Posterior vena cava (tissue), 2 donors: ENCODE measurements at regions not wholly inside any gene's neighbourhood (a gene's known extent, or its start where the extent isn't known, plus 50 kb on each side); places are given as distances from the start of the nearest gene placed in this dataset.

Experiments used
- DNase-seq: peaks from one replicate; pipeline ENCODE4 v3.0.0-alpha.2; 2020; ENCODE audit warnings: low spot score
- intact Hi-C, 2 donors: fragments of 100-400 bp; cut with DNase I; formaldehyde crosslinking; loops; one replicate each; pipeline versions ENCODE4 v1.14.1 to v1.14.2; 2022 to 2023
- donor health status: DM: yes; HTN: yes; CAD: no.
- donor health status: DM: yes; HTN: yes; CAD: no.

DNA sequence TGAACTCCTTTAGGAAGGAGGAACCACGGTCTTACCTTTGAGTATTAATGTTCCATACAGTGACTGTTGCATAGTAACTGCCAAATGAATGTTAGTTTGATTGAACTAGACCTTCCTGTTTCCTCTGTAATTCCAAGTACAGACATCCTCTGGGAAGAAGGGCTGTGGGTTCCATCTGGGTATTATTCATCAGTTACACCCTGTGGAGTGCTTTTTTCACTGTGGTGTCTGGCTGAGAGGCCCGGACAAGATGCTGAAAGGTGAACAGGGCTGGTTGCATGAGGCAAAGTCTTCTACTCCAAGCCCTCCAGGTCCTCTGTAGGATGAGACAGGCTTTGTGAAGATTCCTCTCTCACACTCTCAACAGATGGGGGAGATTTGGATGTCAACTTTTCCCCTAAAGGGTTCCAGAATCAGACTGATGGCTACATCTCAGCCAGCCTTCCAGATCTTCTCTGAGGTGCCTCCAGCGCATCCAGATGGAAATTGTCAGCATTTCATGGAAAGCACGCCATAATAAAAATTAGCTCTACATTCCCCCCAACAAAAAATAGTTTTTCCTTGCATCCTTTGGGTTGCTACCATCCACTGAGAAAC lies 230.9 kb downstream of the GAS1 start:
- no peak for DNase-seq
- intact Hi-C loops, result no loop called here

DNA sequence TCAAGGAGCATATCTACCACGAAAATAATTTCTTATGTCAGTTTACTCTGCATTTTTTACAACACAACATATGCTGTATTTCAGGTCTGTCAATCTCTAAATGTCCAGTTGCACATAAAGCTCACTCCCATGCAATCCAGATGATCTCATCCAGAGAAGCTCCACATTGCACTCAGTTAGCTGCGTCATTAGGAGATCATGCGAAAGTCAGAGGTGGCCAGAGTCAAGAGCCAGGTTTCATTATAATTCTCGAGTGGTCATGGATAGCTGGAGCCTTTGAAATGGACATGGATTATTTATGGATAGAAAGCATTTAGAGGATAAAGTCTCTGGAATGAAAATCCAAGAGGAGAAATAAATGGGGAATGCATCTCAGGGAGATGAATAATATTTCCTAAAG lies 232.3 kb downstream of the GAS1 start:
- intact Hi-C loops, result no loop called here
- DNase-seq, result no peak

DNA sequence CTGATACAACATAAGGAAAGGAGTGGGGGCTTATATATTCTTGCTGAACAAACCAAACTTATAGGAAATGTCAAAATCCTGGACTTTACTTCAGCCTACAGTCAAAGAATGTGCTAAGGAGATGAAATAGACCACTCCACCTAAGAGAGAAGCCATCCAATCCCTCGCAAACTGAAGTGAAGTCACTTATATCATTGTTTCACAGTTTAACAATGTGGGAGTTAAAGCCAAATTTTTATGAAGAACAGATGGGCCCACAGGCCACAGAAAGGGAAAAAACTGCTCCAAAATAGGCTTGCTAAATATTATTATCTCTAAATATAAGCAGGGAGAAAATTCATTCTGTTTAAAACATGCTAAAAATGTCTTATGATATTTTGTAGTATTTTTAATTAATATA lies 233.3 kb downstream of the GAS1 start:
- intact Hi-C loops, result no loop called here
- no peak for DNase-seq

DNA sequence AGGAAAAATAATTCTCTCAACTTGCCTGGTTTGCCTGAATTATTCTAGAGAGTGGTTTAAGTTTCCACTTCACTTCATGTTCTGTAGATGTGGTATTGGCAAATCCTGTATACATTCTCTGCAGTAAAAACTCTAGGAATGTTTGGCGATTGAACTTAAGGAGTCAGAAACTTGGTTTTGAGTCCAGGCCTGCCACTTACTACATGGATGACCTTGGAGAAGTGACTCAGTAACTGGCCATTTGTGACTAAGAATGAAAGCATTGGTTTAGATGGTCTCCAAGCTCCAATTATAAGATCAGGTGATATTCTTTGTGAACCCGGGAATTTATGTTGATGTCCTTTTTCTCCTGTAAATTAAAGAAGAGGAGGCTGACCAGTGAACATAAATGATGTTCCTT lies 233.8 kb downstream of the GAS1 start:
- intact Hi-C loops, result no loop called here
- no peak for DNase-seq

DNA sequence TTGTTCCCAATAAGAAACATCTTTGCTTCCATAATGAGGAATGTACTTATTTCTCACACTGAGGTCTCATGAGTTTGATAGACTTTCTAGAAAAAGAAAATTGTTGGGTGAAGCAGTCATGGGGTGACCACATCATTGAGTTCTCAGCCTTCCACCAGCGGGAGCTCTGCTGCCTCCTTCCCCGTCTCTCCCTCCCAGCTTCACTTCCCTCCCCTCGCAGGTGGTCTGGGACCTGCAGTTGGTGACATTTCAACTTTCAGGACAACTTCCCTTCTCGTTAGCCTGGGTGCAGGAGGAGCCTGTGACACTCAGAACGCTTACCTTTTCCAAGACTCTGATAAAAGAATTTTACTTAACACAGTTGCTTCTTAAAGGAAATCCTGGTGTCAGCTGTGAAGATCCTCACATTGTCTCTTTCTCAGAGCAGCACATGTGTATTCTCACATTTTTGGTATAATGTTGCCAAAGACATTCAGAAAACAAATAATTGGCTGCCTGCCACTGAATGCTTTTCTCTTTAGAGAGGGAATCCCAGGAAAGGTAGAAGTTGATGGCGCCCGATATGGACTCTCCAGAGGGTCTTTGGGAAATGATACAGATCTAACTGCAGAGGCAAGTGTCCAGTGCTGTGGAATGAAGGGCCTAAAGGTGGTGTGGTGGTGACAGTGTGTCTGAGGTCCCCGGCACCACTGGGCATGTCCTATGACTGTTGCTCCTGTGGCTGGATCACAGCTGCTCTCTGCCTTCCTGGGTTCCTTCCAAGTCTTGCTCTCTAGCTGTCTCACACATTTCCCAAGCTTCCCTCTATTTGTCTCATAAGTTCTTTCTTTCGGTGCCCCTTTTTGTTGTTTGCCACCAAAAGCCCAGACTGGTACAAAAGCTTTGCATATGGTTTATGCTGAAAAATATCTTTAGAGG lies 238.1 kb downstream of the GAS1 start:
- DNase-seq, result no peak
- intact Hi-C loops, result no loop called here

DNA sequence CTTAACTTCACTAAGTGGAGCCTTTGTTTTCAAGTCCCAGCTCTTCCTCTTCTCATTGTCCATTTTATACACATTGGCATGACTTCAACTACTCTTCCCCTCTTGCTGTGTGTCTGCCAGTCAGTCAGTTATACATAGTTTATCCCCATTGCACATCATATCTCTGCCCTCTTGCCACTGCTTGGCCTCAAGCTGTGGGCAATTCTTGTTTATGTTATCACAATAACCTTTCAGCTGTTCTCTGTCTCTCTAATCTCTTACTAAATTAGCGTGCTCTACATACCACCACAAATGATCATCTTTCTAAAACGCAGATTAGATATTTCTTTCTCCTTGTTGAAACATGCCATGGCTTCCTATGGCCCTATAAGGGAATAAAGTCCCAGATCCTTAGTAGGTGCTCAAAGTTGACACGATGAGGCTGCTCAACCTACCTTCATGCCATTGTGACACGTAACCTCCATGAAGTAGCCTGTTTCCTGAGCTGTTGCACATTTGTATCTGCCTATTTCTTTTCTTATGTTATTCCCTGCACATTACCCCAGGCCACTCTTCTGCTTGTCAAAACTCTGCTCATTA lies 239.3 kb downstream of the GAS1 start:
- no peak for DNase-seq
- intact Hi-C loops, result no loop called here

DNA sequence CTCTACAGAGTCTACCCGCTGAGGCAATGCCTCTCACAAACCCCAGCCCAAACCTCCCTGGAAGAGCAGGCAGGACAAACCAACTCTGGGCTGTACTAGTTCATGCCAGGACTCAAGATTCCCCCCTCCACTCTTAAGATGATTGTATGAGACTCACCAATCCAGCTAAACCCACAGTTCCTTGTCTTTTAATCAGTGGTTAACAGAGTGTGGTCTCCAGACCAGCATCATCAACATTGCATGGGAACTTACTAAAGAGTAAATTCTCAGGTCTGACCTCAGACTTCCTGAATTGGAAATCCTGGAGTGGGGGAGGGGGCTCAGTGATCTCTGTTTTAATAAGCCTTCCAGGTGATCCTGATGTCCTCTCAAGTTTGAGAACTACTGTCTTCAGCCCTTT lies 240.9 kb downstream of the GAS1 start:
- no peak for DNase-seq
- intact Hi-C loops, result no loop called here

DNA sequence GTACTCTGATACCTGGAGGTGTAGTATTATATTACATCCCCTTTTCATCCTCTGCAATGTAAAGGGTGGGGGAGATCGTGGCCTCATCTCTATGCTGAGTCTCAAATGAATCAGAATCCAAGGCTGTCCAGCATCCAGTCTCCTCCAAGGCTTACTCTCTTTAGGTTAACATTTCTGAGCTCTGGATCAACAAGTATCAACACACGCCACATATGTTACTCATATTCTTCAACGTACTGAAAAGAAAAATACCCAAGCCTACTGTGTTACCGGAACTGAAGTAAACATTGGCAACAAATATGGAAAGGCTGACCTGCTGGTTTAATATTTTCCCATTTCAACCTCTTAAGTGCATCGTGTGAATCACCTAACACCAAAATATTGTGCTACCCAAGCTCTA lies 241.8 kb downstream of the GAS1 start:
- intact Hi-C loops, result no loop called here
- no peak for DNase-seq

DNA sequence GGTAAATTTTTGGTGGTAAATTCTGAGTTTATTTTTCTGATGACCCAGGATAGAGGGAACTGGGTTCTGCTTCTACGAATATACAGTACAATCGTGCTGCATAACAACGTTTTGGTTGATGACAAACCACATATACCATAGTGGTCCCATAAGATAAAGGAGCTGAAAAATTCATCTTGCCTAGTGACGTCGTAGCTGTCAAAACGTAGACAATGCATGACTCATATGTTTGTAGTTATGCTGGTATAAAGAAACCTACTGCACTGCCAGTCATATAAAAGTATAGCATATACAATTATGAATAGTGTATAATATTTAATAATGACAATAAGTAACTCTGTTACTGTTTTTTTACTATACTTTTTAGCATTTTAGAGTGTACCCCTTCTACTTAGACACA lies 244.0 kb downstream of the GAS1 start:
- no peak for DNase-seq
- intact Hi-C loops, result no loop called here

DNA sequence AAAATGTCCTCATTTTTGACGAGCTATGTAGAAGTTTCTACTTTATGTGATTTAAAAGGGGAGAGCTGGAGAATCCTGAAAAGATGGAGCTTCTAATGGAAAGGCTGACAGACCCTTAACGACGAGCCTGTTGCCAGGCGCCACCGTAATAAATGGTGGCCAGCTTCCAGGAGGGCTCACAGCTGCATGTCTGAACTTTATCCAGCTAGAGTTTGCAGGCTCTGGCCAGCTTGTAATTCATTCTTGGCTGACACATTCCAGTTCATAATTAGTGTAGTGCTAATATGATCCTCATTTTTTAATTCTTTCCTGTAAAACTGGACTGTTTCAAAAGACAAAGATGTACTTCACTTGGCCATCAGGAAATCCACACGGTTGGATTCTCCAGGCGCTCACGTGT lies 246.7 kb downstream of the GAS1 start:
- DNase-seq, result peak; percentile 91

DNA sequence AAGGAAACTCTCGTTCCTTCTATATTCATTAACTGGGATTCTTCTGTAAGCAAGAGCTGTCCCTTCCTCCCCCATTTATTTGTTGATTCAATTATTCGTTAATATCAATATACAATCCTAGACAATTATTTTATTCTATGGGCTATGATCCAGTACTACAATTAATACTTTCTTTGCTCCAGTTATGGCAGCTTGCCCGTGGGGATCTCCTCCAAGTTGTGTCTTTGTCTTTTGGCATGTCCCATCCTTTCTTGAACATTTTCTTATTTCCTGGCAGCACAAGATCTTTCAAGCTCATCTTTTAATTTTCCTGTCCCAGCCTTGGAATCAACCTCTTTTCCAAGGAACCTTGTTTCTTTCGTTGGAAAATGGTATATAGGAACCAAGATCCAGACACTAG lies 249.3 kb downstream of the GAS1 start:
- DNase-seq, result no peak
- intact Hi-C loops, result loop anchor here in 1 of 2 donors (1.0 kb wide), 1 partner anchor 33 kb away; no protein-coding TSS in a partner anchor

More for the DNA sequence above, 246.7 kb downstream of the GAS1 start:
- intact Hi-C loops, result no loop called here

DNA sequence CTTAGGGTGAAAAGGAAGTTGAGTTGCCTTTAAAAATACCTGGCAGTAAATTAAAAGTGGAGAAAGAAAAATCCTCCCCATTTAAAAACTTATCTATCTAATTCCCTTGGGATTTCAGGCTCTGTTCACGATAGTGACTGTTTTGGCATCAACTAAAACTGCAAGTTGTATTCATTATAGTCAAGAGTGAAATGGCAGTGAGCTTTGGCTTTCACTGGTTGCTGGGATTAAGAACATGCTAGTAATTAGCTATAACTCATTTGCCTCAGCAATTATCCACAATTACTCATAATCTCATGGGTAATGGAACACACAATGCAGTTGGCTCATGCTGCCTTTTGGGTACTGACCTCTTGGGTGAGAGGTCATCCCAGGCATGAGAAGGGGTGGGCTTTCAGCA lies 250.1 kb downstream of the GAS1 start:
- no peak for DNase-seq
- intact Hi-C loops, result loop anchor here in 1 of 2 donors (1.0 kb wide), 1 partner anchor 32 kb away; no protein-coding TSS in a partner anchor

DNA sequence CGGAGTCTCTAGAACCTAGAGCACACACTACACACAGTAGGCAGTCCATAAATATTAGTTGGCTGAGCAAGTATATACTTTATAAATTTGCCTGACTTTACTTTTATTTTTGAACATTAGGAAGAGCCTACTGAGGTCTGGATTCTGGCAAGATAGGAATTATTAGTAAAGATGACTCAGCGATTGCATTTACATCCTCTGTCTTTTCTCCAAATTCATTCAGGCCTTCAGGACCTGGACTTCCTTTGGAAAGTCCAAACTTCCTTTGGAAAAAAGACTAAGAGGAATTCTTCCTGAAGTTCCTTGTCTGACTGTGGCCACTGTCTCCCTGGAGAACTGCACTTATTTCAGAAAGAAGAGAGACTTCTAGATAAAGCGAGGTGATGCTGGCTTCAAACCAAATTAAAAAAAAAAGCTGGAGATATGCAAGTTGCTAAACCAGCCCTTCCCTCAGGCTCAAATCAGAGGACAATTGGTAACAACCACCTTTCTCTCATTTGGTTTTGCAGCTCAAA lies 251.3 kb downstream of the GAS1 start:
- no peak for DNase-seq
- intact Hi-C loops, result no loop called here

DNA sequence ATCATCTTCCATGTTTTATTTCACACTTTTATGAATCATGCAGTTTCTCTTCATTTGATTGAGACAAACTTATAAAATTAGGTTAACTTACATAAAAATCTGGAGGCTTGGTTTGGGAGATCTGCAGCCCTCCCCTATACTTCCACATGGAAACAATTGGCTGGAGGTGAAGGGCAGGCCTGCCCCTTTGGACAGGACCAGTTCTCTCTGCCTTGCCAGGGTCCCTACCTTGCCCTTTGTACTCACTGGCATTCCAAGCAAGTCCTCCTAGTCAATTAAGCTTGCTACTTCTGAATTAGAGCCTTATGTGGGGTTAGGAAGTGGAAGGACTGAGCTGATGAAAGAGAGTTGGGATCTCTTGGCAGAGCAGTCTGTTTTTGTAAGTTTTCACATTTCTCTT lies 257.3 kb downstream of the GAS1 start:
- intact Hi-C loops, result no loop called here
- no peak for DNase-seq

DNA sequence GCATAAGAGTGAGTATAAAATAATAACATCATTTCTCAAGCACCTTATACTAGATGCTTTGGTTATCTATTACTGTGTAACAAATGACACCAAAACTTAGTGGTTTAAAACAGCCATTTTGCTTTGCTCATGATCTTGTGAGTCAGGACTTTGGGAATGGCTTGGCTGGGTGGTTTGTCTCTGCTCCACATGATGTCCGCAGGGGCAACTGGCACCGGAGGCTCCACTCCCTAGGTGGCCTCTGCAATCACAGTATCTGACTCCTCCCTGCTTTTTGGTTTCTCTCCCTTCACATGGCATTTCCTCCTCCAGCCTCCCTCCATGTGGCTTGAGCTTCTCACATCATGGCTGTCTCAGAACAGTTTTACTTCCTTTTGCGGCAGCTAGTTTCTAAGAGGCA lies 259.5 kb downstream of the GAS1 start:
- intact Hi-C loops, result no loop called here
- no peak for DNase-seq

DNA sequence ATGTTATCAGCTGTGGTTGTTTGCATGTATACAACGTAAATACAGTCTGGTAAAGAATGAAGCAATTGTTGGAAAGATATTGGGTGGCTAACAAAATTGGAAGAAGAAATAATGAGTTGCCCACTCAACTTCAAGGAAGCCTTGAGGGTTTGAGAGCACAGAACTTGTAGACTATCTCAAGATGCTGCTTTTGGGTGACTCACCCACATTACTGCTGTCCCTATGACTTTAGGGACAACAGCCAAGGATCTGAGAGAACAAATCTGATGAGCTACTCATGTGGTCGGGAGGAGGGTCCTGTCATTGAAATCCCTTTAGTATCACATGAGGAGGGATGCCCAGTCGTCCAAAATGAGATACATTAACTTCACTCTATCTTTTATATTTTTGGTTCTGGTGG lies 261.8 kb downstream of the GAS1 start:
- intact Hi-C loops, result no loop called here
- DNase-seq, result no peak

DNA sequence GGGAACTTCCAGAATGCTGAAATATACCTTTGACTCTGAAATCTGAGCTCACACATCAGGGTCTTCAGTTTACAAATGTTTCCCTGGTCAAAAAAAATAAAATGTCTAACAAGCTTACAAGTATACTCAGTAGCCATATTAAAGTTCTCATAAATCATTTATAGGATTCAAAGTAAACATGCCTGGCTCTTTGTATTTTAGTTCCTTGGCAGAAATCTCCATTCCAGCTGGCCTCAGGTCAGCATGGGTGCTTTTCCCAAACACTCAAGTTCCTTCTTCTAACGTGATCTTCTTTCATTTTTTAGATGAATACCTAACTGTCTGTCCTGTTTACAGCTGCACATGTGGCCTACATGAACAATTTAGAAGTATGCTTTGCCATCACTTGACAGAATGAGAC lies 263.2 kb downstream of the GAS1 start:
- no peak for DNase-seq
- intact Hi-C loops, result no loop called here

DNA sequence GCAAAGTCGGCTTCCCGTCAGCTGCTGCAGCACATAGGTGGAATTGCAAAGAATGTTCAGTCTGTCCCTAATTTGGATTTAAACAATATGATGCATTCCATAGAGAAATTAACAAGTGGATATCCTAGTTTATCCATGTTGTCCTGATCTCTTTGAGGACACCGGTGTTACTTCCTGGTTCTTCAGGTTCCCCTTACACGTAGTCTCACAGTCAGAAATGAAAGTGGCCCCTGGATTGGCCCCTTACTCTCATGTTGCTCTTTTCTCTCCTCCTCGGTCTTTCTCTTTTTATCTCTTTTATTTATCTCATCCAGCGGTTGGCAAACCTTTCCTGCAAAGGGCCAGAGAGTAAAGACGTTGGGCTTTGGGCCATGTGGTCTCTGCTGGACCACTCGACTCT lies 265.1 kb downstream of the GAS1 start:
- intact Hi-C loops, result no loop called here

DNA sequence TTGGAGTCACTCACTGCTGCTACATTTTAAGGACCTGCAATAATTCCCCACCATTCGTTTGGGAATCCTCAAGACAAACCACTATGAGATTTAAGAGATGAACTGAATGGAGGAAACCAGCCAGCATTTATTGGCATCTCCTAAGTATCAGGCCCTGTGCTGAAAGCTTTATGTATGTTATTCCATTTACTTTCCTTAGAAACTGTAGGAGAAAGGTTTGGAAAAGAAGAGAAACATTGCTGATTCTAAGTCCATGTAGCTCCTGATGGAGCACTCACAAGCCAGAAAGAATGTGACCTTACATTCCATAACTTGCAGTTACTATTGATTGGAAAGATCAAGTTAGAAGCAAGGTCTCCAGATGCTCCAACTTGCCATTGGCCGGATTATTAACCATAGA lies 267.4 kb downstream of the GAS1 start:
- intact Hi-C loops, result no loop called here
- DNase-seq, result no peak

More for the DNA sequence above, 265.1 kb downstream of the GAS1 start:
- DNase-seq, result no peak

DNA sequence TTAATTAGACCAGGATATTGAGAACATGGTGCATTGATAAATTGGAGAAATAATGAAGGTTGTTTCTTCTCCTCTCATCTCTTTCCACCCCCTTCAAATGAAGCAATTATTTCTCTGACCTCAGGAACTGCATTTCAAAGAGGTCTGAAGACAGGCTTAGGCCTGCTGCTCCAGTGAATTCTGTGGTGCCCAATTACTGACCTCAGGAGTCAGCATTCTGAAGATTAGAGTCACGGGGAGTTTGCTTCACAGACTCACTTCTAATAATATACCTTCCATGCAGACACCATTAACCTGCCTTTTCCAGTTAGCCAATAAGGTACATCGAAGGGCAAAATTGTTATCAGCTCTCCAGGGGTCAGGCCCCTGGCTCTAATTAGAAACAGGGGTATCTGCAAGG lies 270.9 kb downstream of the GAS1 start:
- DNase-seq, result no peak
- intact Hi-C loops, result no loop called here
